SK-N-SH treated with all-trans-retinoic acid at 6 μM for 48 hours (cell line): ENCODE measurements at regions not wholly inside any gene's neighbourhood (a gene's known extent, or its start where the extent isn't known, plus 50 kb on each side); places are given as distances from the start of the nearest gene placed in this dataset.

Experiments
- ATAC-seq: fragments of 200-7000 bp; cut with Tn5 transposase; 3 replicates; pipeline ENCODE4 v1.9.1; 2020; ENCODE audit warnings: mild to moderate bottlenecking, moderate library complexity
- ARNTL ChIP-seq: fragments of 450-650 bp; formaldehyde crosslinking; IDR thresholded peaks from 2 replicates; pipeline ENCODE4 v1.5.0; 2020; ENCODE audit warnings: low read depth, mild to moderate bottlenecking, moderate library complexity, borderline replicate concordance
- BACH2 ChIP-seq: fragments of 250-450 bp; sonication (Bioruptor Pico); IDR thresholded peaks from 2 replicates; pipeline ENCODE4 v1.9.0; 2021; ENCODE audit warnings: mild to moderate bottlenecking, borderline replicate concordance
- CSRNP3 ChIP-seq: fragments of 250-450 bp; sonication (Bioruptor Pico); IDR thresholded peaks from 2 replicates; pipeline ENCODE4 v1.5.1; 2021; ENCODE audit warnings: mild to moderate bottlenecking, moderate library complexity
- ESRRG ChIP-seq: fragments of 250-450 bp; sonication (Bioruptor Pico); IDR thresholded peaks from 2 replicates; pipeline ENCODE4 v1.6.1; 2021; ENCODE audit warnings: mild to moderate bottlenecking
- GLIS3 ChIP-seq: fragments of 250-450 bp; sonication (Bioruptor Pico); IDR thresholded peaks from 2 replicates; pipeline ENCODE4 v1.5.0; 2020; ENCODE audit warnings: mild to moderate bottlenecking, moderate library complexity
- ISL1 ChIP-seq: fragments of 250-450 bp; sonication (Bioruptor Pico); IDR thresholded peaks from 2 replicates; pipeline ENCODE4 v2.1.2; 2022; ENCODE audit warnings: mild to moderate bottlenecking, moderate library complexity
- OSR1 ChIP-seq: fragments of 250-450 bp; sonication (Bioruptor Pico); IDR thresholded peaks from 2 replicates; pipeline ENCODE4 v1.8.0; 2022; ENCODE audit warnings: moderate library complexity, mild to moderate bottlenecking, inconsistent platforms
- PATZ1 ChIP-seq: fragments of 250-450 bp; sonication (Bioruptor Pico); IDR thresholded peaks from 2 replicates; pipeline ENCODE4 v1.8.0; 2020; ENCODE audit warnings: mild to moderate bottlenecking, moderate library complexity, borderline replicate concordance
- POU6F1 ChIP-seq: fragments of 250-450 bp; sonication (Bioruptor Pico); IDR thresholded peaks from 2 replicates; pipeline ENCODE4 v1.8.0; 2021; ENCODE audit warnings: low read depth, mild to moderate bottlenecking, moderate library complexity, borderline replicate concordance
- PPARA ChIP-seq: fragments of 250-450 bp; sonication (Bioruptor Pico); IDR thresholded peaks from 2 replicates; pipeline ENCODE4 v1.5.0; 2020; ENCODE audit warnings: mild to moderate bottlenecking, borderline replicate concordance
- RARB ChIP-seq: fragments of 250-450 bp; sonication (Bioruptor Pico); IDR thresholded peaks from 2 replicates; pipeline ENCODE4 v1.8.0; 2021; ENCODE audit warnings: mild to moderate bottlenecking, moderate library complexity
- SNAI2 ChIP-seq: fragments of 250-450 bp; sonication (Bioruptor Pico); IDR thresholded peaks from 2 replicates; pipeline ENCODE4 v1.5.0; 2020; ENCODE audit warnings: mild to moderate bottlenecking, moderate library complexity
- TCF4 ChIP-seq: fragments of 250-450 bp; sonication (Bioruptor Pico); IDR thresholded peaks from 2 replicates; pipeline ENCODE4 v1.8.0; 2021; ENCODE audit warnings: mild to moderate bottlenecking, moderate library complexity, borderline replicate concordance
- TOX ChIP-seq: fragments of 250-450 bp; sonication (Bioruptor Pico); IDR thresholded peaks from 2 replicates; pipeline ENCODE4 v1.8.0; 2021; ENCODE audit warnings: mild to moderate bottlenecking, moderate library complexity, borderline replicate concordance
- ZC3H10 ChIP-seq: fragments of 250-450 bp; sonication (Bioruptor Pico); IDR thresholded peaks from 2 replicates; pipeline ENCODE4 v1.5.1; 2021; ENCODE audit warnings: mild to moderate bottlenecking, moderate library complexity
- ZFP3 ChIP-seq: fragments of 250-450 bp; sonication (Bioruptor Pico); IDR thresholded peaks from 2 replicates; pipeline ENCODE4 v1.5.0; 2020; ENCODE audit warnings: mild to moderate bottlenecking, moderate library complexity
- ZFP30 ChIP-seq: fragments of 450-650 bp; formaldehyde crosslinking; IDR thresholded peaks from 2 replicates; pipeline ENCODE4 v1.5.0; 2022; ENCODE audit warnings: mild to moderate bottlenecking, moderate library complexity
- ZNF565 ChIP-seq: fragments of 450-650 bp; formaldehyde crosslinking; conservative IDR thresholded peaks from 2 replicates; pipeline ENCODE4 v1.5.0; 2020; ENCODE audit warnings: low read depth, mild to moderate bottlenecking, moderate library complexity
- ZNF70 ChIP-seq: fragments of 450-650 bp; formaldehyde crosslinking; IDR thresholded peaks from 2 replicates; pipeline ENCODE4 v1.5.0; 2020; ENCODE audit warnings: mild to moderate bottlenecking, moderate library complexity
- ZNF8 ChIP-seq: fragments of 450-650 bp; formaldehyde crosslinking; IDR thresholded peaks from 2 replicates; pipeline ENCODE4 v1.5.0; 2020; ENCODE audit warnings: mild to moderate bottlenecking, moderate library complexity

GRCh38 chr20:36093804-36094145 is 60.8 kb upstream of the EPB41L1 start:
- TF ChIP-seq ZNF8 (CRISPR knock-in tag), result no peak
- no peak; the same call in 2 of the 3 replicates for ATAC-seq

GRCh38 chr20:36094497-36094896 is 60.0 kb upstream of the EPB41L1 start:
- no peak for ATAC-seq

GRCh38 chr20:36096435-36096834 is 58.1 kb upstream of the EPB41L1 start:
- no peak for ATAC-seq
- TF ChIP-seq RARB (no peak), ZFP30 (CRISPR knock-in tag) (no peak), CSRNP3 (CRISPR knock-in tag) (no peak)

More at GRCh38 chr20:36094497-36094896, 60.0 kb upstream of the EPB41L1 start:
- TF ChIP-seq ZFP3 (CRISPR knock-in tag), result no peak
- no peak for TF ChIP-seq TOX (CRISPR knock-in tag)
- no peak for TF ChIP-seq TCF4 (CRISPR knock-in tag)
- no peak for TF ChIP-seq PPARA (CRISPR knock-in tag)
- no peak for TF ChIP-seq ZNF70 (CRISPR knock-in tag)

- TF ChIP-seq RARB, result no peak
- TF ChIP-seq SNAI2 (CRISPR knock-in tag), result no peak
- TF ChIP-seq GLIS3 (CRISPR knock-in tag), result no peak
- TF ChIP-seq ZC3H10 (CRISPR knock-in tag), result no peak
- peak; percentile 89 for TF ChIP-seq ISL1 (CRISPR knock-in tag)
- peak; percentile 12; the same call in 2 of the 3 replicates for ATAC-seq
Measured at GRCh38 chr20:36097337-36098151, 57.0 kb upstream of the EPB41L1 start.

GRCh38 chr20:36098364-36098763 is 56.2 kb upstream of the EPB41L1 start:
- TF ChIP-seq PATZ1 (no peak), ESRRG (no peak), CSRNP3 (CRISPR knock-in tag) (no peak), BACH2 (no peak), ISL1 (CRISPR knock-in tag) (no peak), POU6F1 (no peak), ZC3H10 (CRISPR knock-in tag) (no peak), ARNTL (CRISPR knock-in tag) (no peak), ZNF565 (CRISPR knock-in tag) (no peak), ZNF70 (CRISPR knock-in tag) (no peak), SNAI2 (CRISPR knock-in tag) (no peak), OSR1 (CRISPR knock-in tag) (no peak), ZFP3 (CRISPR knock-in tag) (no peak)
- ATAC-seq, result peak; percentile 49
